EL (cell line): ENCODE measurements at regions not wholly inside any gene's neighbourhood (a gene's known extent, or its start where the extent isn't known, plus 50 kb on each side); places are given as distances from the start of the nearest gene placed in this dataset.

ENCODE experiments used
- DNase-seq: peaks from one replicate; pipeline ENCODE4 v3.0.0-alpha.2; 2016

DNA sequence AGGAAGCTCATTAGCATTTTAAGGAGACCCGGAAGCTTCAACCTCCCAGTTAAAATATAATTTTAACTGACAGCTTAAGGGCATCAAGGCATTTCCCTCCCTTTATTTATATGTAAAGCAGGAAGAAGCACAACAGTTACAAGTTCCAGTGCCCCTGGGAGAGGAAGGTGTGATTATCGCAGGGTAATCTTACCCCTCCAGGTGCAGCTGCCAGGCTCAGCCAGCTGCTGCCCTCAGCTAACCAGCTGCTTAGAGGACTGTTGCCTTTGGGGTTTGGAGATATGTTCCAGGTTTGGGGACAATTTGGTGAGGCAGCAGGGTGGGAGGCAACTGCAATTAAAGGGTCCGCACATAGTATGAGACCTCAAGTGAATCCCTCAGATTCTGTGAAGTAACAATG lies 55.3 kb upstream of the SETBP1 start:
- no peak for DNase-seq

DNA sequence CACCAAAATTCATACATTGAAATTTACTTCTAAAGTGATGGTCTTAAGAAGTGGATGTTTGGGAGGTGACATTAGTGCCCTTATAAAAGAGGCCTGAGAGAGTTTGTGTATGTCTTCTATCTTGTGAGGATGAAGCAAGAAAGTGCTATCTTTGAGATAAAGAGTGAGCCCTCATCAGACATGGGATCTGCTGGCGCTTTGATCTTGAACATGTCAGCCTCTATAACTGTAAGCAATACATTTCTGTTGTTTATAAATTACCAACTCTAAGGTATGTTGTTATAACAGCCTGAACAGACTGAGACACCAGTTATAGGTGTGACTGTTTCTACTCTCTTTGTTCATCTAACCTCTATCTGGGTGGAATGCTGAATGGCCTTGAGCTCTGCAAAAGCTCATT lies 54.5 kb upstream of the SETBP1 start:
- DNase-seq = no peak

- DNase-seq = peak; percentile 19
Measured at GRCh38 chr18:44626807-44627206, 53.9 kb upstream of the SETBP1 start.

GRCh38 chr18:44627280-44627679 lies 53.4 kb upstream of the SETBP1 start:
- peak; percentile 74 for DNase-seq

- DNase-seq = no peak
Measured at GRCh38 chr18:44629406-44629805, 51.3 kb upstream of the SETBP1 start.

DNA sequence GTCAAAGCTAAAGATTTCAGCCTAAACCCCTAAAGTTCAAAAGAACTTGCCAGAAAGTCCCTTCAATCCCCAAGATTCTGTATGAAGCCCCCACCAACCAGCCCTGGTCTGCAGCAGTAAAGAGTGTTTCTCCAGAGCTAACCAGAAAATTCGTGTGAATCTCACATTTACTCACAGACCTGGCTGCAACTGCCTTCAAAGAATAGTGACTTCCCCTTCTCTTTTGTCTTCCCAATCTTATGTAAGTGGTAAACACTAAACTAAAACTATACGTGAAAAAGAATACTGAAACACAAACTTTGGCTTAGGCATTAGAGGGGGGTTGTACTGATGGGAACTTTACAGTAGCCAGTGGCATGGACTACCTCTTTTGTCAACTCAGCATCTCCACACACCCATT lies 50.6 kb upstream of the SETBP1 start:
- no peak for DNase-seq
